Tibial nerve (tissue), 3 donors: ENCODE measurements at regions not wholly inside any gene's neighbourhood (a gene's known extent, or its start where the extent isn't known, plus 50 kb on each side); places are given as distances from the start of the nearest gene placed in this dataset.

Source experiments
- CTCF ChIP-seq, 5 experiments: fragments of 200-600 bp in 3 of 5; fragments of 450-650 bp in 2 of 5; sonication (generic) in 3 of 5; IDR thresholded peaks; one replicate each; pipeline ENCODE4 v1.5.1; 2016 to 2019; ENCODE audit warnings: antibody characterized with exemption in 5 of 5, mild to moderate bottlenecking in 3 of 5, moderate library complexity in 2 of 5
- POLR2A ChIP-seq, 2 donors: fragments of 450-650 bp; IDR thresholded peaks; one replicate each; pipeline ENCODE4 v1.6.1; 2017; ENCODE audit warnings: antibody characterized with exemption in 2 of 2, mild to moderate bottlenecking in 2 of 2, moderate library complexity in 2 of 2

GRCh38 chr6:140182821-140183220, 808.4 kb upstream of the CITED2 start:
- no peak for TF ChIP-seq CTCF (IDR thresholded peaks at IDR 0.05)
- TF ChIP-seq POLR2A (IDR thresholded peaks at IDR 0.05) = no peak
